HFFc6 (cell line): ENCODE measurements at regions not wholly inside any gene's neighbourhood (a gene's known extent, or its start where the extent isn't known, plus 50 kb on each side); places are given as distances from the start of the nearest gene placed in this dataset.

Experiments used
- DNase-seq: peaks from one replicate; pipeline ENCODE4 v3.0.0-alpha.2; 2018
- H3K27ac Mint-ChIP-seq: 2 replicates; pipeline ENCODE4 v1.8.0; 2020; ENCODE audit warnings: mild to moderate bottlenecking, mixed read lengths
- H3K27me3 Mint-ChIP-seq: 2 replicates; pipeline ENCODE4 v1.8.0; 2021; ENCODE audit warnings: mild to moderate bottlenecking, moderate library complexity, mixed read lengths; ENCODE audit not compliant: insufficient read depth
- H3K36me3 Mint-ChIP-seq: 2 replicates; pipeline ENCODE4 v1.8.0; 2021; ENCODE audit warnings: low read depth, mixed read lengths
- H3K4me1 Mint-ChIP-seq: 2 replicates; pipeline ENCODE4 v1.8.0; 2020; ENCODE audit warnings: low read depth, mixed read lengths
- H3K4me3 Mint-ChIP-seq: 2 replicates; pipeline ENCODE4 v1.8.0; 2020; ENCODE audit warnings: mild to moderate bottlenecking, moderate library complexity, mixed read lengths
- H3K9me3 Mint-ChIP-seq: 2 replicates; pipeline ENCODE4 v1.8.0; 2020; ENCODE audit warnings: mild to moderate bottlenecking, mixed read lengths
- CTCF ChIP-seq: fragments of 200-600 bp; sonication (generic); IDR thresholded peaks from 2 replicates; pipeline ENCODE4 v1.5.0; 2021; ENCODE audit warnings: antibody characterized with exemption, mild to moderate bottlenecking

GRCh38 chr18:4847056-4847455 is 350.0 kb downstream of the AKAIN1 start:
- Mint-ChIP-seq H3K27ac (no peak overlapping the region), H3K4me3 (no peak overlapping the region), H3K9me3 (peaks cover 64% of the 10 kb centered on the region), H3K36me3 (no peaks in the 10 kb centered on the region), H3K27me3 (no peaks in the 10 kb centered on the region), H3K4me1 (no peaks in the 10 kb centered on the region)
- TF ChIP-seq CTCF: no peak
- DNase-seq: no peak

GRCh38 chr18:4844320-4844719 is 352.7 kb downstream of the AKAIN1 start:
- peaks cover 54% of the 10 kb centered on the region for H3K9me3 Mint-ChIP-seq
- TF ChIP-seq CTCF: no peak
- H3K36me3 Mint-ChIP-seq: no peaks in the 10 kb centered on the region
- H3K27ac Mint-ChIP-seq: no peak overlapping the region
- no peaks in the 10 kb centered on the region for H3K27me3 Mint-ChIP-seq
- DNase-seq: no peak
- H3K4me1 Mint-ChIP-seq: no peaks in the 10 kb centered on the region
- no peak overlapping the region for H3K4me3 Mint-ChIP-seq

GRCh38 chr18:4843771-4844170 is 353.3 kb downstream of the AKAIN1 start:
- H3K4me3 Mint-ChIP-seq: no peak overlapping the region
- H3K4me1 Mint-ChIP-seq: no peaks in the 10 kb centered on the region
- no peaks in the 10 kb centered on the region for H3K27me3 Mint-ChIP-seq
- no peak for TF ChIP-seq CTCF
- no peak for DNase-seq
- H3K36me3 Mint-ChIP-seq: no peaks in the 10 kb centered on the region
- no peak overlapping the region for H3K27ac Mint-ChIP-seq
- H3K9me3 Mint-ChIP-seq: peaks cover 52% of the 10 kb centered on the region

- DNase-seq: no peak
- Mint-ChIP-seq H3K27me3 (no peaks in the 10 kb centered on the region), H3K9me3 (peaks cover 52% of the 10 kb centered on the region), H3K4me3 (no peak overlapping the region), H3K27ac (no peak overlapping the region), H3K4me1 (no peaks in the 10 kb centered on the region), H3K36me3 (no peaks in the 10 kb centered on the region)
- TF ChIP-seq CTCF: no peak
Measured at GRCh38 chr18:4842751-4843150, 354.3 kb downstream of the AKAIN1 start.

- H3K27me3 Mint-ChIP-seq: no peaks in the 10 kb centered on the region
- peaks cover 52% of the 10 kb centered on the region for H3K9me3 Mint-ChIP-seq
Measured at GRCh38 chr18:4842287-4842686, 354.8 kb downstream of the AKAIN1 start.

More at GRCh38 chr18:4842287-4842686, 354.8 kb downstream of the AKAIN1 start:
- no peak for DNase-seq
- Mint-ChIP-seq H3K4me3 (no peak overlapping the region), H3K4me1 (no peaks in the 10 kb centered on the region), H3K36me3 (no peaks in the 10 kb centered on the region), H3K27ac (no peak overlapping the region)
- TF ChIP-seq CTCF: no peak
